GM12874 (cell line): ENCODE measurements at regions not wholly inside any gene's neighbourhood (a gene's known extent, or its start where the extent isn't known, plus 50 kb on each side); places are given as distances from the start of the nearest gene placed in this dataset.

ENCODE experiments used
- CTCF ChIP-seq: IDR thresholded peaks from 2 replicates; pipeline ENCODE4 v1.5.1; 2011; ENCODE audit warnings: low read depth, mild to moderate bottlenecking, control low read depth, low read length, moderate library complexity; ENCODE audit not compliant: insufficient read depth

DNA sequence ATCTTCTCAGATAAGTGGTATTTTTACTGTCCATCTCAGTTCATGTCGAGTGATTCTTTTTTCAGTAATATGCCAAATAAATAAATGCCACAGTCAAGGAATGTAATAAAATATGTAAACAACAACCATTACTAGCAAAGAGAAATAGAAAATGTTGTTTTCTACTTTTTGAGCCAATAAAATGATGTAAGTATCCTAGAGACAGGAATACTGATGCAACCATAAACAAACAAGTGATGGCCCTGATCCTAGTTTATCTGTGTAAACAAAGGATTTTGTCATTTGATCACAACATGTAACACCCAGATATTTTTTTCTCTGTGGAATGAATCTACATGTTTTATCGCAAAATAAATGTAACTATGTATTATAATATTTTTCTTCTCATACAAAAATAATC lies 1852.8 kb downstream of the EFNA5 start:
- no peak for TF ChIP-seq CTCF

GRCh38 chr5:105817416-105817815 lies 1853.3 kb downstream of the EFNA5 start:
- TF ChIP-seq CTCF, result no peak

GRCh38 chr5:105816961-105817360 lies 1853.8 kb downstream of the EFNA5 start:
- no peak for TF ChIP-seq CTCF

GRCh38 chr5:105812304-105812703 lies 1858.4 kb downstream of the EFNA5 start:
- TF ChIP-seq CTCF, result no peak

DNA sequence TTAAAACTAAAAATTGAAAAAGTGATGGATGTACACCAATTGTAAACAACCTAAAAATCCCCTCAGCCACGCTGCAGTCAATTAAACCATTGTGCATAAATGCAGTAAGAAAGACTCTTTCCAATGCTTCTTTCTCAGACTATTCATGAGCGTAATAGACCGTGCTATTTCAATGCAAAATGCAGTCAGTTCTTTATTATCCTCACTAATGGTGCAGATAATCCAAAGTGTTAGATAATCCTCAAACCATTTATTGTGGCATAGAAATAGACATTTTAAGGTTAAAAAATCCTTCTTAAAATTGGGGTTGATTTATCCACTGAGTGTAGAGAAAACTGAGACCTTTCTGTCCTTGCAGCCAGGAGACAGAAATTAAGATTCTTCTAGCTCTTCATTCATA lies 1862.8 kb downstream of the EFNA5 start:
- no peak for TF ChIP-seq CTCF

DNA sequence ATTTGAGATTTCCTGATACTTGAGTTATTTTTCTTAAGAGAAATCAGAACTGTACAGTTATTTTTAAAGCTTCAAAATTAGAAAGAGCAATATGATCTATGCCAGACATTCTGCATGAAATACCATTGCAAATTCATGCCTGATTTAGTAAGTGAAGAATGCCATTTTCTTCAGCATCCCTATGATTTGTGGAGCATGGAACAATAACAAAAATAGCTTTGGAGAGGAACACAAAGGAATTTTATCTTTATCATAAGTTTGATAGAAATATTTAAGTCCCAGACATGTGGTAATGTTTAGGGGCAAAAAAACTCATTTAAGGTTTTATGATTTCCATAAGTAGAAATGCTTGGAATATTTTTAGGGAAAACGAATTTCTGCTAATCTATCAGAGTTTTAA lies 1863.4 kb downstream of the EFNA5 start:
- no peak for TF ChIP-seq CTCF

DNA sequence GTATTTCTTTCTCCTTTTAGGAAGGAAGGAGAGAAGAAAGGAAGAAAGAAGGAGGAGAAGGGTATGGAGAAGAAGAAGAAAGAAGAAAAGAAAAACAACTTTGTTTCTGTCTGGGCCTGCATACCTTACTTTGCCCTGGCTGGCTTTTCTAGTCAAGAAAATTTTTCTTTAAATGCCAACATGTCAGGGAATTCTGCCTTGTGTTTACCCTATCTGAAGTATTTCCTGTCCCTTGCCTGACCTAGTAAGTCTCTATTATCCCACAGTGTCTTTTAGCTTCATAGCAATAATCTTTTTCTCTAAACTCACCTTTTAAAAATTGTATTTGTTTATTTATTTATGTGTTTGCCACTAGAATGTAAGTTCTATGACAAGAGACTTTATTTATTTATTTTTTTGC lies 1864.1 kb downstream of the EFNA5 start:
- TF ChIP-seq CTCF, result no peak

DNA sequence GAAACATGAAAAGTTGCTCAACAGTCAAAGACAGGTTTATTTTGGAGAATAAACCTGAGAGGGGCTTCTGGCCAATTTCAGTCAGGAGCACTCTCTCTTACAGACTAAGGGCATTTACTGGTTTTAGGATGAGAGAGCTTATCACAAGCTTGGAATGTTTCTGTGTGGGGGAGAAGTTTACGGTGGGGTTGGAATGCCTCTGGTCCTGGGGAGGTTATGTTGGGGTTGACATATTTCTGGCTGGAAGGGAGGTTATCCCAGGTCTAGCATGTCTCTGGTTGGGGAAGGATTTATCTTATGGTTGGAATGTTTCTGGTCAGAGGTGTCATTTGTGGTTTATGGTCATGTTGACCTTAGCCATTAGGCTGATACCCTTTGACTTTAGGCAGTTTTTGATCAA lies 1867.3 kb downstream of the EFNA5 start:
- no peak for TF ChIP-seq CTCF
